NCI-H2196 (cell line): ENCODE measurements at regions not wholly inside any gene's neighbourhood (a gene's known extent, or its start where the extent isn't known, plus 50 kb on each side); places are given as distances from the start of the nearest gene placed in this dataset.
"Not testable (repeated sequence)": the region's sequence is repeated elsewhere in the genome, so short reads cannot be mapped to it uniquely, and the experiment has no call there.

Experiments used
- DNase-seq: peaks from one replicate; lab custom pipeline; 2025; ENCODE audit not compliant: unreplicated experiment; lab: John Stamatoyannopoulos, UW

DNA sequence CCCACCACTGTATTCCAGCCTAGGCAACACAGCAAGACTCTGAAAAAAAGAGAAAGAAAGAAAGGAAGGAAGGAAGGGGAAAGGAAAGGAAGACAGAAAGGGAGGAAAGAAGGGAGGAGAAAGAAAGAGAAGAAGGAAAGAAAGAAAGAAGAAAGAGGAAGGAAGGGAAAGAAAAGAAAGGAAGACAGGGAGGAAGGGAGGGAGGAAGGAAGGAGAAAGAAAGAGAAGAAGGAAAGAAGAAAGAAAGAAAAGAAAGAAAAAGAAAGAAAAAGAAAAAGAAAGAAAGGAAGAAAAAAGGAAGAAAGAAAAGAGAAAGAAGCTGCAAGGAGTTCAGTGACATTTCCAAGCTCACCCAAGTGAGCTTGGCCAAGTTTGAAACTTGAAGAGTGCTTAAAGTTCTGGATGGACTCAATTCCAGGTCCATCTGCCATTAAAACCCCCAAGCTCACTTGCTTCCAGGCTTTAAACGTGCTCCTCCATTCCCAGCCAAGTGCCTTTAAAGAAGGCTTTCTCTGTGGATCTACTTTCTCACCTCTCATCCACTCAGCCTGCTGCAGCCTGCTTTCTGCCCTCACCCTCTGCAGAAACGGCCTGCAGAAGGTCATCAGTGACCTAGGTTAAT is 101.5 kb downstream of the VCPKMT start:
- no peak for DNase-seq

DNA sequence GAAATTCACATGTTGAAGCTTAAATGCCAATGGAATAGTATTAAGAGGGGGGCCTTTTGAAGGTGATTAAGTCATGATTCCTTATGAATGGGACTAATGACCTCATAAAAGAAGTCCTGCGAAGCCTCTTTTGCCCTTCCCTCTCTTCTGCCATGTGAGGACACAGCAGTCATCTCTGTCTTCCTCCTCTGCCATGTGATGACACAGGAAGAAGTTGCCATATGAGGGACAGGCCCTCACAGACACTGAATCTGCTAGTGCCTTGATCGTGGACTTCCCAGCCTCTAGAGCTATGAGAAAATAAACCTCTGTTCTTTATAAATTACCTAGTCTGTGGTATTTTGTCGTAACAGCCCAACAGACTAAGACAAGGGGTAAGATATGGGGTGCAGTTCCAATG is 100.7 kb downstream of the VCPKMT start:
- DNase-seq: no peak

DNA sequence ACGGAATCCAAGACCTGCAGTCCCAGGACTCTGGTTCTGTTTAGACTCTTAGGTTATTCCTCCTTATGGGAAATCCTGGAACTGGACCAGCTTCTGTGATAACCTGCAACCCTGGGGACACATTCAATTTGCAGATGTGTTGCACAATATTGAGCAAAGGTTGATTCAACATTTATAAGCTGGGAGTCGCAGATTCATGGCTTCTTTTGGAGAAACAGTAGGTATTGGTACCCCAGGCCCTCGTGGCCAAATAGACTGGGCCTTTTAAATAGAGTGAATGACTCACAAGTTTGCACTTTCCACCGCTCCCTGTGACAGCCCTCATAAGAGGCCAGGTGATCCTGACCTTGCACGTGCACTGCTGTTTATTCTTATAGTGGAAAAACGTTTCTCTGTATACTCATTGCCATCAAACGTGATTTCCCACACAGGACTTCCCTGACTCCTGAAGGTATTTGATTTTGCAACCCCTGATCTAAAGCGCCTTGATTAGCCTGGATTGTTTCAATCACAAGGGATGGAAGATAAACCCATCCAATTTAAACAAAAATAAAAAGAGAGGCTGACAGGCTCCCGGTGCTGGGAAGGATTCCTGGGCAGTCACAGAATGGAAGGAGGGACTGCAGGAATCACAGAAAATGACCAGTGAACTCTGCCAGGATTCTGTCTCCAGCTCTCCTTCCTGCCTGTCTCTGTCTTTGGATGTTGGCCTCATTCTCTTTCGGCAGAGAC is 98.0 kb downstream of the VCPKMT start:
- DNase-seq: no peak

DNA sequence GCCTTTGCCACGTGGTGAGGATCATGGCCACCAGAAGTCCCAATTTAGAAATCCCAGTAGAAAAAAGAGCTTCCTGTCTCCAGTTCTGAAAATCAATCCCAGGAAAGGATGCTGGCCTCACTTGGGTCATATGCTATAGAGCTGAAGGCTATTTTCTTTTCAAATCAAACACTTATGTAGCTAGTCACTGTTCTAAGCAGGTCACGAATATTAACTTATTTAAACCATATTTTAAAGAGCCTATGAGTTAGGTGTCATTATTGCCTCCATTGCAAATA is 97.5 kb downstream of the VCPKMT start:
- DNase-seq: no peak

DNA sequence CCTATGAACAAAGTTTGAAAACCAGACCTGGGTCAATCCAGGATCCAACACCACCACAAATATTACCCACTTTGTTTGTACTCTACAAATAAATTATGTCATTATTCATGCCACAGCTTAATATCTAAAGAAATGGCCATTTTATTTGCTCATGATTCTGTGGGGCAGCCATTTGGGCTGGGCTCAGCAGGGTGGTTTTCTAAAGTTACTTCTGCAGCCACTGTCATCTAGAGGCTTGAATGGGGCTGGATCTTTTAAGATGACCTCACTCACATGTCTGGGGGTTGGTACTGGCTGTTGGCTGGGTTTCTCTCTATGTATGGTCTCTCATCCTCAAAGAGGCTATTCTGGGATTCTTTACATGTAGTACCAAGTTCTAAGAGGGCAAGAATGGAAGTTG is 96.2 kb downstream of the VCPKMT start:
- no peak for DNase-seq

DNA sequence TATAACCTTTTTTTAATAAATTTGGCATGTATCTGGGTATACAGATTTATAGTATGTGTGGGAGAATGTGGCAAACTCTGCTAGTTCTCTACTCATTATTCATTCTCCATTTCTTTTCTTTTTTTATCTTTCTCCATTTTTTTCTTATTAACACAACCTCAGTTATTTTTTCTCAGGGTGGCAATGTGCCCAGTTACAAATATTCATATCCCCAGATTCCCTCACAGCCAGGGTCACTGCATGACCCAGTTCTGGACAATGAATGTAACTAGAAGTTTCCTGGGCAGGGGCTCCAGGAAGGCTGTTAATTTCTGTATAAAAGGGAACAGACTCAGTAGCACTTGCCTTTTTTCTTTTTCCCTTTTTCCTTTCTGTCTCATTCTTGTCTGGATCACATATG is 95.6 kb downstream of the VCPKMT start:
- DNase-seq: no peak

DNA sequence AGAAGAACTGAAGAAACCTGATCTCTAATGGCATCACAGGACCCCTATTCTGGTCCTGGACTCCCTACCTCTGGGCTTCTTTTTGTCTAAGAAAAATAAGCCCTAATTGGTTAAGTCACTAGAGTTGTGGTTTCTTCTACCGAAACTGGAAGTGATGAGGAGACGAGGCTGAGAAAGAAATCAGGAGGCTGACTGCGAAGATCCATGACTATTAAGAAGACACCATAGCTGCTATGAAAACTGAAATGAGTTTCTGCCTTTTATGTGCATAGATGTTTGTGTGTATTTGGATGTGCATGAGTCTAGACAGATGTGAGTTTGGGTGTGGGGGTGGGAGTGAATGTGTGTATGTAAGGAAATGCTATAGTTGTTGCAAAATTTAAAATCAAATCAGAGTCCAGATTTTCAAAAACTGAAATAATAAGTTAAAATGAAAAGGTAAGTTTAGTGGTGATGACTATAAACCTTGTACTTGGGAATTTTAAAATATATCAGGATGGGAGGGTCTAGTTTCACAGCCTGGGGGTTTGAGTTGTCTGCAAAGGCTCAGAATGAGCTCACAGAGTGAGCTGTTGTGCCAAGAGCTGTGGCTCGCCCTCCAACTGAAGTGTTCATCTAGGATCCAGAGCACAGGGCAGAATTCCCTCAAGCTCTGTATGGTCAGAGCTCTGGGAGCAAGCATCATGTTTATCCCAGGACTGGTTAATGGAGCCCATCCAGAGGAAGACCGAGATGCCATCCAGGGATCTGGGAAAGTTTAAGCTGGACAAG is 94.9 kb downstream of the VCPKMT start:
- DNase-seq: no peak

DNA sequence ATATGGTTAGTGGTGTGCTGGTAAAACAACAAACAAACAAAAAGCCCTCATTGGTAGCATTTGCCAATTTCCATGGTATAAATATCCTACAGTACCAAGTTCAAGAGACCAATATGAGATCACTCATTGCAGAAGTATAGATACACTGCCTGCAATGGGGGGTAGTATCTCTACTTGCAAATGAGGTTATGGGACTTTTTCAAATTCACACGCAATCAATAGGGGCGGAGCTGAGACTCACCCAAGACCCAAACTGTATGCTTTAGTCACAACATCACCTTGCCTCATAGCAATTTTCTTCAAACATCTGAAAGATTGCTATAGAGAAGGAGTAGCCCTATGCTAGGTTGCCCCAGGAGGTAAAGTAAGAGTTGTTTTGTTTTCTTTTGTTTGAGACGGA is 93.7 kb downstream of the VCPKMT start:
- no peak for DNase-seq

DNA sequence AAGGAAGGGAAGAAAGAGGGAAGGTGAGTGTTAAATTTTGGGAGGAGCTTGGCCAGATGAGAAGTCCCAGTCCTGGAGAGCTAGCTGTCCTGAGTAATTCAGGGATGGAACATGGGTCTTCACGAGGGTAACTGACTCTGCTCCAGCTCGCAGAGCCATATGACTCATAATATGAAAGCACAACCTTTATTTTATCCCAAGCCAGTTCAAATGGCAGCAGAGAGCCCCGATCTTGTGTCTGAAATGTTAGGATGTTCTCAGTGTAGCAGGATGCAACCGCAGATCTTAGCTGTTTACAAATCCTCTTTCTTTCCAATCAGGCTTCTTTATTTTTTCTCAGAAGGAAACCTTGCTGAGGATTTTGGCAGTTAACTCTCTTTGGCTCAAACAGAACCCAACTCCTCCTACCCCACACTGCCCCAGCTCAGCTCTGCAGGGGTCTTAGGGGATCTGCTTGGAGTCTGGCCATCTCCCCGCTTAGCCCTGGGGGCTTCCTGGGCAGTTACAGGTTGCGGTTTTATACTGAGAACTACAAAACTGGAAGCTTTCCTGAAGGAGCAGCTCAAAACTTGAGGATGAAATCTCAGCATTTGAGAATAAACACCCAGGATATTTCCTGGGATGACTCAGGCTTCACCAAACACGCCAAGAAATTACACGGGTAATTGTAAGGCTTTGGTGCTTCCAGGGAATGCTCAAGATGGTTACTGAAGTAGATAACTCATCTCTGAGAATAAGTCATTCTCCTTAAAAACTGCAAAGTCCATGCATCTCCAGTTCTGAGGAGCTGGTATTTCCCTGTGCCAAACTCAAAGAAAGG is 92.5 kb downstream of the VCPKMT start:
- no peak for DNase-seq

DNA sequence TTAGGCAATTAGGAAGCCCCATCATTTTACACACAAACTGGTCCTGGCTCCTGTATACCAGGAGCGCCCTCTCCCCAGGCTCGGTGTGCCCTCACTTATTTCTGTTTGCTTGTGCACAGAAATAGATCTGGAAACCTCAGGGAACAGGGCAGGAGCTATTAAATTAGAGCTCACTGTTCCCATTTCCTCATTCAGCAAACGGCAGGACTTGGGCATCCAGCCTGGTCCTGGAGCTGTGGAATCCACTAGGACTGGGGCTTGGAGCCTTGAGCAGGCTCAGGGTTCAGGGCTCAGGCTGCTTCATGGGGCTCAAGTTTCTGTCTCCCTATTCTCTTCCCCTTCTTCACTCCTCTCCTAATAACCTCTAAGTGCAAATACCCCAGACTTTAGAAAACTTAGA is 91.3 kb downstream of the VCPKMT start:
- no peak for DNase-seq

DNA sequence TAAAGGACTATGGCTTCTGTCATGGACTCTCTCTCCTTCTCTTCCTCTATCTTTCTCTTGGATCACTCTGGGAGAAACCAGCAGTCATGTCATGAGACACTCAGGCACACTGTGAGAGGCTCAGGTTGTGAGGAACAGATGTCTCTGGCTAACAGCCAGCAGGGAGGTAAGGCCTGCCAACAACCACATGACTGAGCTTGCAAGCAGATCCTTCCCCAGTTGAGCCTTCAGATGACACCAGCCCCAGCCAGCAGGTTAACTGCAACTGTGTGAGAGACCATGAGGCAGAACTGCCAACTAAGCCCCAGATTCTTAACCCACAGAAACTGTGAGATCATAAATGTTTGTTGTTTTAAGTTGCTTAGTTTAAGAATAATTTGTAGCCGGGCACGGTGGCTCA is 90.6 kb downstream of the VCPKMT start:
- peak; percentile 8 for DNase-seq

DNA sequence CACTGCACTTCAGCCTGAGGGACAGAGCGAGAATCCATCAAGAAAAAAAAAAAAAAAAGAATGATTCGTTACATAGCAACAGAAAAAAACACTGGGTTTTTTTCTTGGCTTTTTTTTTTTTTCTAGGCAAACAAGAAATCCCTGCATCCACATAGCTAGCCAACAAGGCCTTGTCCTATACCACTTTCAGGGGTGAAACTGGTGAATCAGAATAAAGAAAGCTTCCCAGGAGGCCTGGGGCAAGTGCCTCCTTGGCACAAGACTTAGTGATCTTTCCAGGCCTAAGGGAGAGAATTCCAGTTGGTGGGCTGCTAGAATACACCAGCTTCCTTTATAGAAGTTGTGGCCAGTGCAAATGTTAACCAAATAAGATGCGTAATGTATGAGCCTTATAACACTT is 90.0 kb downstream of the VCPKMT start:
- no peak for DNase-seq

DNA sequence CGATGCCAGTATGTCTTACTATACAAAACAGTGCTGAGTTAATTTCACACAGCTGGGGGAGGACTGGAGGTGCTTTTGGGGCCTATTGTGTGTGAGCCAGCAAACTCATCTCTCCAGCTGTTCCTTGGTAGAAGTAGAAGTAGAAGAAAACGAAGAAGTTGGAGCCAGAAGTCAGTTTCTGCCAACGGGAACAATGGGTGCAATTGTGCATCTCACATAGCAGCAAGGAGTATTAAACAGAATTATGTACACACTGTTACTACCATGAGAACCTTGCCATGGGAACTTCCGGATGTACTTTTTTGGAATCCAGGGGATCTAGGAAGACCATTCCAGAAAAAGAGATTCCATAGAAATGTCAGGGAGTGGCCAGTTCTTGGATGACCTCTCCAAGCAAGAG is 88.6 kb downstream of the VCPKMT start:
- no peak for DNase-seq

DNA sequence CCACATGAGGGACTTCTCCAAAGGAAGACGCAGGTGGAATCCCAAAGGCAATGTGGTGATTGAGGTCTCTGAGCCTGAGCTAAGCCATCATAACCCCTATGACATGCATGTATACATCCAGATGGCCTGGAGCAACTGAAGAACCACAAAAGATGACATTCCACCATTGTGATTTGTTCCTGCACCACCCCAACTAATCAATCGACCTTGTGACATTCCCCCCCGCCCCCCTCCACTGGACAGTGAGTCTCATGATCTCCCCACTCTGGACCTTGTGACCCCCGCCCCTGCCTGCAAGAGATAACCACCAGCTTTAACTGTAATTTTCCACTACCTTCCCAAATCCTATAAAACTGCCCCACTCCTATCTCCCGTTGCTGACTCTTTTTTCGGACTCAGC is 87.9 kb downstream of the VCPKMT start:
- no peak for DNase-seq

DNA sequence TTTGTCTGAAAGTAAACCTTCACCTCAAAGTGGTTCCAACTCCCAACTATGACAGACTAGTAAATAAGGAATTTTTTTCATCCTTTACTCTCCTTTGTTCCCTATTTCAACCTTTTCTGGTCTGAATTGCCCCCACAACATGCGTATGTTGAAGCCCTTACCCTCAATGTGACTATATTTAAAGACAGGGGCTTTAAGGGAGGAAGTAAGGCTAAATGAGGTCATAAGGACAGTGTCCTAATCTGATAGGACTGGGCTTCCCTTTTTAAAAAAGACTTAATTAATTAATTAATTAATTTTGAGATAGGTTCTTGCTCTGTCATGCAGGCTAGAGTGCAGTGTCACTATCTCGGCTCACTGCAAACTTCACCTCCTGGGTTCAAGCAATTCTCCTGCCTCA is 86.3 kb downstream of the VCPKMT start:
- DNase-seq: no peak

DNA sequence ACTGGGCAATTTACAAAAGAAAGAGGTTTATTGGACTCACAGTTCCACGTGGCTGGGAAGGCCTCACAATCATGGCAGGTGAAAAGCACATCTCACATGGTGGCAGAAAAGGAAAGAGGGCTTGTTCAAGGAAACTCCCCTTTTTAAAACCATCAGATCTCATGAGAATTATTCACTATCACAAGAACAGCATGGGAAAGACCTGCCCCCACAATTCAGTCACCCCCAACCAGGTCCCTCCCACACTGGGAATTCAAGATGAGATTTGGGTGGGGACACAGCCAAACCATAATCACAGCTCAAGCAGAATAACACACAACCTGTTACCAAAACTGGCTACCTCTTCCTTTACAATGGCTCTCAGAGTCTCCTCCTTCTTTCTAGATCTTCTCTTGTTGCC is 85.5 kb downstream of the VCPKMT start:
- not testable (repeated sequence) for DNase-seq

DNA sequence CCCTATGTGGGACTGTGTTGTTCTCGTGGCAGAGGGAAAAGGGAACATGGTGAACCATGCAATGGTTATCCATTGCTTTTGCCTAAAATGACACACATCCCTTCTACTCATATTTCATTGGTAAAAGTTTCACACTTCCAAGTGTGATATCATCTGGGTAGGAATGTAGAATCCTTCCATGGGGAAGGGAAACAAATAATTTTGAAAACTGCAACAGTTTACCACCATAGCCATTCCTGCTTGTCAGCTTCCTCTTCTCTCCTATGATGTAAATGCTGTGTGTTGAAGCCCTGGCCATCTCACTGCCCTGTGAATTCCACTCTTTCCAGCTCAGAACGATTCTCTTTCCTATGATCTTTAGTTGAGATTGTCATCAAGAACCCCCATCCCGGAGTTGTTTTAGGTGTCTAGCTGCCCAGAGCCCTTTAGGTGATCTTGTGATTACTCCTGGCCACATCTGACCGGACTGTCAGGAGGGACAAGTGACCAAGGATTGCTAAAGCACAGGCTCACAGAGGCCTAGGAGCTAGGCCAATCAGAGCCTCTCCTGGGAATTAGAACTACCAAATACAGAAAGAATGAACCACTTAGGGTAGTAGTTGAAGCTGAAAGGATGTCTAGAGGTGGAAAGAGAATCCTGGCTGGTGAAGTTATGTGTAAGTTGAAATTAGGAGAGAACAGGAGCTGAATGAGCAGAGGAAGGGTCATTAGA is 84.6 kb downstream of the VCPKMT start:
- DNase-seq: no peak

DNA sequence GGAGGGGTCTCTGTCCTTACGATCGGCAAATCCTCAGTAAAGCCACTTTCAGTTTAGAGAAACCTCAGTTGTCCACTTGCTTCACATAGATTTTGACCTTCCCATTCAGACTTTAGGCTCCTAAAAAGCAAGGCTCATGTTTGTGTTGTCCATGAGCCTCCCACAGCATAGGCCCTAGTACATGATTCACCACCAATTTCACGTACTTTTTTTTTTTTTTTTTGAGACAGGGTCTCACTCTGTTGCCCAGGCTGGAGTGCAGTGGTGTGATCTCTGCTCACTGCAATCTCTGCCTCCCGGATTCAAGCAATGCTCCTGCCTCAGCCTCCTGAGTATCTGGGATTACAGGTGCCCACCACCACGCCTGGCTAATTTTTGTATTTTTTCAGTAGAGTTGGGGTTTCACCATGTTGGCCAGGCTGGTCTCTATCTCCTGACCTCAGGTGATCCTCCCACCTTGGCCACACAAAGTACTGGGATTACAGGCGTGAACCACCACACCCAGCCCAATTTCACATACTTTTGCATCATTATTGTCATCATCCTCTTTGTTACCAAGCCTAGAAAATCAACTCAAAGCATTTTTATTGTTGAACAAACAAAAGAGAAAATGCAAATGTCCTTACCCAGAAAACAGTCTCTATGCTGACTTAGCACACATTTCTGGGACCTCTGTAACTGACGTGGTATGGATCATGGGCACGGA is 83.8 kb downstream of the VCPKMT start:
- DNase-seq: not testable (repeated sequence)

DNA sequence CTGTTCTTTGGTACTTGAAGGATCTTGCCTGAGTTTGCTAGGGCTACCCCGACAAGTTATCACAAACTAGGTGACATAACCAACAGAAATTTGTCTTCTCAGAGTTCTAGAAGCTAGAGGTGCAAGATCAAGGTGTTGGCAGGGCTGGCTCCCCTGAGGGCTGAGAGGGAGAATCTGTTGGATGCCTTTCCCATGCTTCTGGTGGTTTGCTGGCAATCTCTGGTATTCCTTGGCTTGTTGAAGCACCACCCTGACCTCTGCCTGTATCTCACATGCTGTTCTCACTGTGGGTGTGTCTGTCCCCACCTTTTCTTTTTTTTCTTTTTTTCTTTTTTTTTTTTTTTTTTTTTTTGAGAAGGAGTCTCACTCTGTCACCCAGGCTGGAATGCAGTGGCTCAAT is 81.2 kb downstream of the VCPKMT start:
- DNase-seq: no peak

DNA sequence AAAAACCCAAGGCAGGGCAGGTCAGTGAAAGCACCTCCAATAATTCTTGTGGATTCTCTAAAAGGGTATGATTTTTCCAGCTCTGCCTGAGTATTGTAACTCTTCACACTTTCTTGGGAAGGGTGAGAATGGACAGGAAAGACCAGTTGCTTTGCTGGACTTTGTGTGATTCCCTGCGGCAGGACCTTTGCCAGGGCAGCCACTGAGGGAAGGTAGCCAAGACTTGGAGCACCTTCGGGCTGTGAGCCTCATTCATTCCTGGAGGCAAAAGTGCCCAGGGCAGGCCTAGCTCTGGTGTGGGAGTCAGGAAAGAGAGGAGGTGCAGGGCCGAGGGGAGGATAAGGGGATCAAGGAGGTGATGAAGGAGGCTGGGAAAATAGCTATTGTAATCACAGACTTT is 80.2 kb downstream of the VCPKMT start:
- DNase-seq: no peak
